HG03135 (cell line): ENCODE measurements at regions not wholly inside any gene's neighbourhood (a gene's known extent, or its start where the extent isn't known, plus 50 kb on each side); places are given as distances from the start of the nearest gene placed in this dataset.
"Not testable (repeated sequence)": the region's sequence is repeated elsewhere in the genome, so short reads cannot be mapped to it uniquely, and the experiment has no call there.

Source experiments
- ATAC-seq: cut with Tn5 transposase; IDR thresholded peaks from one replicate; pipeline ENCODE4 v1.9.1; 2021; ENCODE audit warnings: mild to moderate bottlenecking, moderate library complexity; ENCODE audit not compliant: unreplicated experiment

GRCh38 chr5:101664071-101664791 lies 631.9 kb downstream of the SLCO4C1 start:
- ATAC-seq, result no peak

- ATAC-seq, result no peak
These were observed 632.5 kb downstream of the SLCO4C1 start for GRCh38 chr5:101663543-101663942.

GRCh38 chr5:101662263-101662662 lies 633.8 kb downstream of the SLCO4C1 start:
- ATAC-seq, result no peak

- no peak for ATAC-seq
These were observed 637.7 kb downstream of the SLCO4C1 start for GRCh38 chr5:101658433-101658832.

- no peak for ATAC-seq
These were observed 642.1 kb downstream of the SLCO4C1 start for GRCh38 chr5:101653996-101654395.

GRCh38 chr5:101647861-101648260 lies 648.2 kb downstream of the SLCO4C1 start:
- ATAC-seq, result no peak

- no peak for ATAC-seq
These were observed 652.3 kb downstream of the SLCO4C1 start for GRCh38 chr5:101643794-101644193.

- no peak for ATAC-seq
These were observed 658.5 kb downstream of the SLCO4C1 start for GRCh38 chr5:101637599-101637998.

- not testable (repeated sequence) for ATAC-seq
These were observed 668.3 kb downstream of the SLCO4C1 start for GRCh38 chr5:101627770-101628169.

- ATAC-seq, result no peak
These were observed 669.5 kb downstream of the SLCO4C1 start for GRCh38 chr5:101626572-101626971.

GRCh38 chr5:101611039-101611438 lies 685.0 kb downstream of the SLCO4C1 start:
- no peak for ATAC-seq

GRCh38 chr5:101608322-101608721 lies 687.8 kb downstream of the SLCO4C1 start:
- ATAC-seq, result no peak

GRCh38 chr5:101605700-101606099 lies 690.4 kb downstream of the SLCO4C1 start:
- ATAC-seq, result no peak

- no peak for ATAC-seq
These were observed 695.5 kb downstream of the SLCO4C1 start for GRCh38 chr5:101600614-101601013.

GRCh38 chr5:101590384-101590783 lies 687.3 kb upstream of the ST8SIA4 start:
- no peak for ATAC-seq

- no peak for ATAC-seq
These were observed 682.3 kb upstream of the ST8SIA4 start for GRCh38 chr5:101585366-101585765.

GRCh38 chr5:101580591-101580990 lies 677.5 kb upstream of the ST8SIA4 start:
- ATAC-seq, result no peak

GRCh38 chr5:101574017-101574416 lies 670.9 kb upstream of the ST8SIA4 start:
- no peak for ATAC-seq

- ATAC-seq, result no peak
These were observed 657.9 kb upstream of the ST8SIA4 start for GRCh38 chr5:101561018-101561417.

- no peak for ATAC-seq
These were observed 640.7 kb upstream of the ST8SIA4 start for GRCh38 chr5:101543780-101544179.

GRCh38 chr5:101539315-101539714 lies 636.2 kb upstream of the ST8SIA4 start:
- ATAC-seq, result no peak

GRCh38 chr5:101535626-101536025 lies 632.5 kb upstream of the ST8SIA4 start:
- no peak for ATAC-seq

GRCh38 chr5:101534491-101535110 lies 631.5 kb upstream of the ST8SIA4 start:
- ATAC-seq, result no peak
